A549 (cell line): ENCODE measurements at regions not wholly inside any gene's neighbourhood (a gene's known extent, or its start where the extent isn't known, plus 50 kb on each side); places are given as distances from the start of the nearest gene placed in this dataset.

Experiments
- ATAC-seq, 2 experiments: fragments of 200-7000 bp in 1 of 2; fragments of >200 bp in 1 of 2; cut with Nextera tagmentation in 1 of 2; cut with Tn5 transposase in 1 of 2; 3 replicates each; pipeline versions ENCODE4 v1.8.0 to v1.9.1; 2018 to 2020; ENCODE audit warnings: mild to moderate bottlenecking in 1 of 2, moderate library complexity in 1 of 2
- CTCF ChIA-PET: fragments of 300-600 bp; sonication (Branson Sonifier 250); formaldehyde crosslinking; extraction: SDS; loops from one replicate; lab custom pipeline; 2021; ENCODE audit warnings: antibody characterized with exemption, inconsistent platforms; lab: Yijun Ruan, JAX
- POLR2A ChIA-PET: fragments of 350-600 bp; formaldehyde crosslinking; extraction: SDS; loops from one replicate; lab custom pipeline; 2021; ENCODE audit warnings: antibody characterized with exemption, inconsistent platforms; lab: Yijun Ruan, JAX
- DNase-seq, 2 experiments: peaks; one replicate each; pipeline versions ENCODE4 v3.0.0 to v3.0.0-alpha.2; 2011 to 2016; ENCODE audit warnings: low read depth in 1 of 2, low spot score in 1 of 2
- FAIRE-seq: peaks from 2 replicates; lab custom pipeline; 2011; peaks lifted over from hg19 to GRCh38; lab: Jason Lieb, UNC
- H3K27ac ChIP-seq, 2 experiments: fragments of >200 bp; sonication (Bioruptor Twin); formaldehyde crosslinking; 3 replicates each; pipeline ENCODE4 v1.5.1; 2016 to 2017
- H3K4me1 ChIP-seq: fragments of >200 bp; sonication (Bioruptor Twin); formaldehyde crosslinking; 3 replicates; pipeline ENCODE4 v1.6.1; 2016
- H3K4me2 ChIP-seq: fragments of >200 bp; sonication (Bioruptor Twin); formaldehyde crosslinking; 3 replicates; pipeline ENCODE4 v1.6.1; 2016
- H3K4me3 ChIP-seq: fragments of >200 bp; sonication (Bioruptor Twin); formaldehyde crosslinking; 3 replicates; pipeline ENCODE4 v1.5.1; 2016
- H3K9me3 ChIP-seq: fragments of >200 bp; sonication (Bioruptor Twin); formaldehyde crosslinking; 3 replicates; pipeline ENCODE4 v1.6.1; 2016
- CBX2 ChIP-seq: fragments of 200-600 bp; sonication (generic); IDR thresholded peaks from 2 replicates; pipeline ENCODE4 v1.6.1; 2016; ENCODE audit warnings: low read depth, mild to moderate bottlenecking, borderline replicate concordance
- CBX8 ChIP-seq: fragments of 200-600 bp; sonication (generic); IDR thresholded peaks from 2 replicates; pipeline ENCODE4 v1.6.1; 2016
- CHD2 ChIP-seq: fragments of 150-350 bp; IDR thresholded peaks from 2 replicates; pipeline ENCODE4 v1.6.1; 2014; ENCODE audit warnings: low read length; ENCODE audit not compliant: partially characterized antibody
- CHD4 ChIP-seq: fragments of 200-600 bp; sonication (generic); IDR thresholded peaks from 2 replicates; pipeline ENCODE4 v1.6.1; 2016; ENCODE audit warnings: antibody characterized with exemption, mild to moderate bottlenecking, borderline replicate concordance
- EHMT2 ChIP-seq: fragments of 200-600 bp; sonication (generic); IDR thresholded peaks from 2 replicates; pipeline ENCODE4 v1.6.1; 2016; ENCODE audit warnings: antibody characterized with exemption, low read depth, mild to moderate bottlenecking, moderate library complexity
- FOSB ChIP-seq: fragments of 250-450 bp; sonication (Bioruptor Pico); IDR thresholded peaks from 2 replicates; pipeline ENCODE4 v1.5.0; 2020; ENCODE audit warnings: mild to moderate bottlenecking, moderate library complexity
- FOXS1 ChIP-seq: fragments of 250-450 bp; sonication (Bioruptor Pico); IDR thresholded peaks from 2 replicates; pipeline ENCODE4 v1.5.0; 2020; ENCODE audit warnings: mild to moderate bottlenecking, moderate library complexity
- GATA3 ChIP-seq: IDR thresholded peaks from 2 replicates; pipeline ENCODE4 v1.6.1; 2012; ENCODE audit warnings: borderline replicate concordance
- HEYL ChIP-seq: fragments of 250-450 bp; sonication (Bioruptor Pico); IDR thresholded peaks from 2 replicates; pipeline ENCODE4 v1.8.0; 2021; ENCODE audit warnings: mild to moderate bottlenecking, moderate library complexity
- HOXA7 ChIP-seq: fragments of 250-450 bp; sonication (Bioruptor Pico); IDR thresholded peaks from 2 replicates; pipeline ENCODE4 v1.5.0; 2020; ENCODE audit warnings: mild to moderate bottlenecking, moderate library complexity
- JUNB ChIP-seq: fragments of >200 bp; sonication (Bioruptor Twin); formaldehyde crosslinking; IDR thresholded peaks from 2 replicates; pipeline ENCODE4 v1.6.1; 2016
- KDM1A ChIP-seq: fragments of 200-600 bp; sonication (generic); IDR thresholded peaks from 2 replicates; pipeline ENCODE4 v1.6.1; 2016; ENCODE audit warnings: low read depth, mild to moderate bottlenecking
- KDM5A ChIP-seq: fragments of 200-600 bp; sonication (generic); IDR thresholded peaks from 2 replicates; pipeline ENCODE4 v1.6.1; 2016; ENCODE audit warnings: antibody characterized with exemption, mild to moderate bottlenecking
- MAFK ChIP-seq: fragments of 450-650 bp; IDR thresholded peaks from 2 replicates; pipeline ENCODE4 v1.6.1; 2014; ENCODE audit not compliant: partially characterized antibody
- MAZ ChIP-seq: fragments of 150-350 bp; IDR thresholded peaks from 2 replicates; pipeline ENCODE4 v1.6.1; 2014; ENCODE audit warnings: antibody characterized with exemption, low read depth, low read length, borderline replicate concordance
- MYC ChIP-seq: IDR thresholded peaks from 2 replicates; pipeline ENCODE4 v1.6.1; 2012; ENCODE audit warnings: mild to moderate bottlenecking, inconsistent platforms, low read length, improper control_type of control experiment, borderline replicate concordance
- NFE2L2 ChIP-seq: fragments of 150-350 bp; conservative IDR thresholded peaks from 2 replicates; pipeline ENCODE4 v1.6.1; 2014; ENCODE audit warnings: low read length
- NPAS2 ChIP-seq: fragments of 250-450 bp; sonication (Bioruptor Pico); IDR thresholded peaks from 2 replicates; pipeline ENCODE4 v1.8.0; 2022; ENCODE audit warnings: mild to moderate bottlenecking, moderate library complexity, borderline replicate concordance
- PHF8 ChIP-seq: fragments of 200-600 bp; sonication (generic); IDR thresholded peaks from 2 replicates; pipeline ENCODE4 v1.6.1; 2016; ENCODE audit warnings: low read depth, mild to moderate bottlenecking, antibody characterized with exemption, moderate library complexity, borderline replicate concordance
- RARB ChIP-seq: fragments of 250-450 bp; sonication (Bioruptor Pico); IDR thresholded peaks from 2 replicates; pipeline ENCODE4 v1.8.0; 2021; ENCODE audit warnings: mild to moderate bottlenecking, moderate library complexity
- RNF2 ChIP-seq: fragments of 200-600 bp; sonication (generic); IDR thresholded peaks from 2 replicates; pipeline ENCODE4 v1.6.1; 2016; ENCODE audit warnings: low read depth, mild to moderate bottlenecking, antibody characterized with exemption, moderate library complexity, borderline replicate concordance
- ZFP36 ChIP-seq: fragments of 450-650 bp; IDR thresholded peaks from 2 replicates; pipeline ENCODE4 v1.6.1; 2014; ENCODE audit warnings: borderline replicate concordance; ENCODE audit not compliant: partially characterized antibody
- ZNF302 ChIP-seq: fragments of 250-450 bp; sonication (Bioruptor Pico); IDR thresholded peaks from 2 replicates; pipeline ENCODE4 v1.9.0; 2021; ENCODE audit warnings: inconsistent platforms, mild to moderate bottlenecking, moderate library complexity
- whole genome bisulfite sequencing: methylation state at CpG from one replicate; pipeline ENCODE4 v1.1.6; 2017; ENCODE audit errors: missing lambda C conversion rate; 5-methylcytosine and 5-hydroxymethylcytosine counted together
- TF ChIP-seq, protein P1 (sequence below): fragments of 200-600 bp; sonication (generic); IDR thresholded peaks from 2 replicates; pipeline ENCODE4 v1.6.1; 2016; ENCODE audit warnings: antibody characterized with exemption, mild to moderate bottlenecking, moderate library complexity

DNA sequence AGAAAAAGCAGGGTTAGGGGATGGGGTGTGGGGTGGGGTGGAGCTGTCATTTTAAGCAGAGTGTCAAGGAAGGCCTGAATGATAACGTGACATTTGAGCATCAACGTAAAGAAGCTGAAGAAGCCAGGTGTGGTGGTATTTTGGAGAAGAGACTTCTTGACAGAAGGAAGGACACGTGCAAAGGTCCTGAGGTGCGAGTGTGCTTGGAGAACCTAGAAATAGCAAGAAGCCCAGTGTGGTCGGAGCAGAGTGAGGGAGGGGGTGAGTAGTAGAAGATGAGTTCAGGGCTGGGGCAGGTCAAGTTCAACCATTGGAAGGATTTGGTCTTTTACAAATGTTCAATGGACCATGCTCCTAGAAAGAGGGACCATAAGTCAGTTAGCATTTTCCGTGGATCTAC lies 140.2 kb upstream of the ZBTB40 start:
- no peak for TF ChIP-seq HOXA7 (CRISPR knock-in tag)
- no peak for TF ChIP-seq ZNF302 (CRISPR knock-in tag)
- no peak for TF ChIP-seq JUNB
- TF ChIP-seq GATA3, result no peak
- TF ChIP-seq CBX2, result no peak
- TF ChIP-seq KDM1A, result no peak
- TF ChIP-seq MYC, result no peak
- Histone ChIP-seq H3K27ac (no peak overlapping the region), H3K4me3 (no peak overlapping the region), H3K9me3 (no peaks in the 10 kb centered on the region), H3K4me1 (no peaks in the 10 kb centered on the region), H3K4me2 (no peak overlapping the region)
- FAIRE-seq (no peak), DNase-seq (no peak), ATAC-seq (no peak)
- ChIA-PET CTCF (interaction anchor here (1.0 kb wide), 1 partner anchor 199 kb away, joined by 3 read pairs; no protein-coding TSS in a partner anchor), POLR2A (no interaction called here)
- 66% methylated on average over 6 of the region's 6 CpGs for WGBS

DNA sequence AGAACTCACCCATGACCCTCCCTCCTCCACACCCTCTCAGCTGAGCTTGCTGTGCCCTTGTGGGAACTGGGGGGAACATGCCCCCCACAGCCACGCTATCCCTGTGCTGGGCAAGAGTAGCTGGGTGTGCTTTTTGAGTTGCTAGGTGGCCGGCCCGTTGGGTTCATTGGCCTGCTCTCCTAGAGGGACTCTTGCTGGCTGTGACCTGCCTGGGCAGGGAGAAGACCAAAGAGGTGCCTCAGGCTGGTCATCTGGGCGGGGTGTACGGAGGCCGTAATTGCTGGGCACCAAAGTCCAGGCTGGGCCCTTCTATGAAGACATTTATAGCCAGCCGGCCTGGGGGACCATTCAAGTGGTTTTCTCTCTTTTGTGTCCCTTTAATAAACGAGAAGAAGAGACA lies 138.3 kb upstream of the ZBTB40 start:
- no peak for FAIRE-seq
- no peak for ATAC-seq
- DNase-seq, result no peak
- no peak overlapping the region for H3K4me2 ChIP-seq
- ChIA-PET CTCF (interaction anchor here (0.6 kb wide), 1 partner anchor 317 kb away, joined by 3 read pairs; no protein-coding TSS in a partner anchor), POLR2A (interaction anchor here (0.7 kb wide), 1 partner anchor 58 kb away, joined by 3 read pairs; no protein-coding TSS in a partner anchor)
- no peak overlapping the region for H3K4me3 ChIP-seq
- no peaks in the 10 kb centered on the region for H3K9me3 ChIP-seq
- TF ChIP-seq CHD2 (no peak), HEYL (CRISPR knock-in tag) (no peak), NFE2L2 (no peak), NPAS2 (CRISPR knock-in tag) (no peak), MAFK (no peak), CHD4 (no peak), EHMT2 (no peak), CBX8 (no peak), ZNF302 (CRISPR knock-in tag) (no peak), MYC (no peak)
- TF ChIP-seq, protein P1, sequence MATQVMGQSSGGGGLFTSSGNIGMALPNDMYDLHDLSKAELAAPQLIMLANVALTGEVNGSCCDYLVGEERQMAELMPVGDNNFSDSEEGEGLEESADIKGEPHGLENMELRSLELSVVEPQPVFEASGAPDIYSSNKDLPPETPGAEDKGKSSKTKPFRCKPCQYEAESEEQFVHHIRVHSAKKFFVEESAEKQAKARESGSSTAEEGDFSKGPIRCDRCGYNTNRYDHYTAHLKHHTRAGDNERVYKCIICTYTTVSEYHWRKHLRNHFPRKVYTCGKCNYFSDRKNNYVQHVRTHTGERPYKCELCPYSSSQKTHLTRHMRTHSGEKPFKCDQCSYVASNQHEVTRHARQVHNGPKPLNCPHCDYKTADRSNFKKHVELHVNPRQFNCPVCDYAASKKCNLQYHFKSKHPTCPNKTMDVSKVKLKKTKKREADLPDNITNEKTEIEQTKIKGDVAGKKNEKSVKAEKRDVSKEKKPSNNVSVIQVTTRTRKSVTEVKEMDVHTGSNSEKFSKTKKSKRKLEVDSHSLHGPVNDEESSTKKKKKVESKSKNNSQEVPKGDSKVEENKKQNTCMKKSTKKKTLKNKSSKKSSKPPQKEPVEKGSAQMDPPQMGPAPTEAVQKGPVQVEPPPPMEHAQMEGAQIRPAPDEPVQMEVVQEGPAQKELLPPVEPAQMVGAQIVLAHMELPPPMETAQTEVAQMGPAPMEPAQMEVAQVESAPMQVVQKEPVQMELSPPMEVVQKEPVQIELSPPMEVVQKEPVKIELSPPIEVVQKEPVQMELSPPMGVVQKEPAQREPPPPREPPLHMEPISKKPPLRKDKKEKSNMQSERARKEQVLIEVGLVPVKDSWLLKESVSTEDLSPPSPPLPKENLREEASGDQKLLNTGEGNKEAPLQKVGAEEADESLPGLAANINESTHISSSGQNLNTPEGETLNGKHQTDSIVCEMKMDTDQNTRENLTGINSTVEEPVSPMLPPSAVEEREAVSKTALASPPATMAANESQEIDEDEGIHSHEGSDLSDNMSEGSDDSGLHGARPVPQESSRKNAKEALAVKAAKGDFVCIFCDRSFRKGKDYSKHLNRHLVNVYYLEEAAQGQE, result no peak
- H3K4me1 ChIP-seq, result no peaks in the 10 kb centered on the region
- WGBS, result 64% methylated on average over 6 of the region's 8 CpGs
- H3K27ac ChIP-seq, result no peak overlapping the region

DNA sequence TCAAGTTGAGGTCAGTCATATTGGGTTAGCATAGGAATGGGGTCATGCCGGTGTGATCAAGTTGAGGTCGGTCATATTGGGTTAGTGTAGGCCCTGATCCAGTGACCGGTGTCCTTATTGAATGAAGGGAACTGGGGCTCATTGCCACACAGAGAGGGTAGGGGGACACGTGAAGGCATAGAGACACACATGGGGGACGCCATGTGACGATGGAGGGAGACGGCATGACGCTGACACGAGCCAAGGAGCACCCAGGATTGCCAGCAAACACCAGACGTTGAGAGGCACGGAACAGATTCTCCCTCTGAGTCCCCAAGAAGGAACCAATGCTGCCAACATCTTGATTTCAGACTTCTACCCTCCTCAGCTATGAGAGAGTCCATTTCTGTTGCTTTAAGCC lies 136.9 kb upstream of the ZBTB40 start:
- DNase-seq, result no peak
- Histone ChIP-seq H3K9me3 (no peaks in the 10 kb centered on the region), H3K4me2 (no peak overlapping the region), H3K4me3 (no peak overlapping the region), H3K4me1 (no peaks in the 10 kb centered on the region)
- FAIRE-seq, result no peak
- ATAC-seq, result no peak
- TF ChIP-seq FOXS1 (CRISPR knock-in tag) (no peak), RARB (CRISPR knock-in tag) (no peak), KDM5A (no peak), PHF8 (no peak), KDM1A (no peak), RNF2 (no peak), ZFP36 (no peak), MAFK (no peak), FOSB (CRISPR knock-in tag) (no peak), MAZ (no peak)
- TF ChIP-seq, all 56 proteins: peak for 0
- ChIA-PET POLR2A (no interaction called here), CTCF (no interaction called here)
- no peak overlapping the region for H3K27ac ChIP-seq
- WGBS, result 74% methylated on average over 11 of the region's 11 CpGs
